Fibroblast of lung (primary cell): ENCODE measurements at regions not wholly inside any gene's neighbourhood (a gene's known extent, or its start where the extent isn't known, plus 50 kb on each side); places are given as distances from the start of the nearest gene placed in this dataset.

Experiments used
- DNase-seq, 2 donors: peaks; one replicate each; pipeline versions ENCODE4 v3.0.0 to v3.0.0-alpha.2; 2010; ENCODE audit warnings: low read depth in 2 of 2
- H2AFZ ChIP-seq: 2 replicates; pipeline ENCODE4 v1.5.1; 2012; ENCODE audit warnings: low read length, control low read depth, inconsistent platforms
- H3K27ac ChIP-seq: 2 replicates; pipeline ENCODE4 v1.5.1; 2011; ENCODE audit warnings: low read length, control low read depth; ENCODE audit not compliant: insufficient read depth
- H3K27me3 ChIP-seq: 2 replicates; pipeline ENCODE4 v1.5.1; 2011; ENCODE audit warnings: mild to moderate bottlenecking, low read length; ENCODE audit not compliant: control insufficient read depth, insufficient read depth
- H3K36me3 ChIP-seq: 2 replicates; pipeline ENCODE4 v1.5.1; 2011; ENCODE audit warnings: low read length; ENCODE audit not compliant: control insufficient read depth, insufficient read depth
- H3K4me1 ChIP-seq: 2 replicates; pipeline ENCODE4 v1.5.1; 2011; ENCODE audit warnings: low read length; ENCODE audit not compliant: control insufficient read depth, insufficient read depth; ENCODE audit errors: extremely low read depth
- H3K4me2 ChIP-seq: 2 replicates; pipeline ENCODE4 v1.5.1; 2011; ENCODE audit warnings: low read length, control low read depth; ENCODE audit not compliant: insufficient read depth; ENCODE audit errors: extremely low read depth
- H3K4me3 ChIP-seq, 4 experiments: fragments of 200-600 bp in 1 of 4; sonication (generic) in 1 of 4; replicated peaks in 1 of 4; 2 replicates each; pipeline ENCODE4 v1.5.1; 2011 to 2016; ENCODE audit warnings: low read length in 4 of 4, low read depth in 3 of 4, mild to moderate bottlenecking in 3 of 4, control low read depth in 2 of 4, inconsistent platforms in 1 of 4, mixed read lengths in 1 of 4; ENCODE audit not compliant: insufficient read depth in 1 of 4; ENCODE audit errors: control extremely low read depth in 1 of 4
- H3K79me2 ChIP-seq: 2 replicates; pipeline ENCODE4 v1.5.1; 2012; ENCODE audit warnings: mild to moderate bottlenecking, low read length, inconsistent platforms; ENCODE audit not compliant: control insufficient read depth, insufficient read depth
- H3K9ac ChIP-seq: 2 replicates; pipeline ENCODE4 v1.5.1; 2011; ENCODE audit warnings: mild to moderate bottlenecking, low read length, control low read depth; ENCODE audit not compliant: insufficient read depth
- H3K9me3 ChIP-seq: 2 replicates; pipeline ENCODE4 v1.5.1; 2012; ENCODE audit warnings: low read depth, low read length; ENCODE audit not compliant: control insufficient read depth, insufficient read depth
- H4K20me1 ChIP-seq: 2 replicates; pipeline ENCODE4 v1.5.1; 2011; ENCODE audit warnings: low read length; ENCODE audit not compliant: control insufficient read depth, insufficient read depth; ENCODE audit errors: extremely low read depth
- CTCF ChIP-seq, 2 donors: IDR thresholded peaks in 1 of 2; conservative IDR thresholded peaks in 1 of 2; 1 replicate in 1 of 2; 2 replicates in 1 of 2; pipeline ENCODE4 v1.5.1; 2011 to 2012; ENCODE audit warnings: low read length in 2 of 2, control low read depth in 1 of 2, inconsistent platforms in 1 of 2, low read depth in 1 of 2, mild to moderate bottlenecking in 1 of 2
- EZH2 ChIP-seq: IDR thresholded peaks from 2 replicates; pipeline ENCODE4 v1.5.1; 2012; ENCODE audit warnings: low read length, control low read depth, mild to moderate bottlenecking; ENCODE audit errors: missing control alignments

- H3K4me1 ChIP-seq = no peaks in the 10 kb centered on the region
- DNase-seq = no peak
- H3K27ac ChIP-seq = no peak overlapping the region
- H3K9ac ChIP-seq = no peak overlapping the region
- H3K9me3 ChIP-seq = no peaks in the 10 kb centered on the region
- no peak overlapping the region for H3K4me2 ChIP-seq
- H3K27me3 ChIP-seq = no peaks in the 10 kb centered on the region
- no peaks in the 10 kb centered on the region for H4K20me1 ChIP-seq
- TF ChIP-seq CTCF (conservative IDR thresholded peaks at IDR 0.05 in 1 of 2, IDR thresholded peaks at IDR 0.05 in 1 of 2; ENCODE audit: low read depth in 1 of 2, low read length in 2 of 2) = no peak
- no peak for TF ChIP-seq EZH2
- H3K36me3 ChIP-seq = no peaks in the 10 kb centered on the region
- no peak overlapping the region for H2AFZ ChIP-seq
- no peak overlapping the region for H3K4me3 ChIP-seq
- no peaks in the 10 kb centered on the region for H3K79me2 ChIP-seq
Observed at GRCh38 chr16:62927122-62927521, 890.9 kb upstream of the CDH8 start.

- TF ChIP-seq CTCF (conservative IDR thresholded peaks at IDR 0.05 in 1 of 2, IDR thresholded peaks at IDR 0.05 in 1 of 2; ENCODE audit: low read depth in 1 of 2, low read length in 2 of 2) (no peak), EZH2 (no peak)
- DNase-seq = no peak
- Histone ChIP-seq H3K4me1 (no peaks in the 10 kb centered on the region), H3K9me3 (no peaks in the 10 kb centered on the region), H3K79me2 (no peaks in the 10 kb centered on the region), H4K20me1 (no peaks in the 10 kb centered on the region), H3K4me2 (no peak overlapping the region), H3K27ac (no peak overlapping the region), H2AFZ (no peak overlapping the region), H3K4me3 (no peak overlapping the region), H3K36me3 (no peaks in the 10 kb centered on the region), H3K9ac (no peak overlapping the region), H3K27me3 (no peaks in the 10 kb centered on the region)
Observed at GRCh38 chr16:62926121-62926801, 890.0 kb upstream of the CDH8 start.

- DNase-seq = no peak
- no peak overlapping the region for H3K27ac ChIP-seq
- no peaks in the 10 kb centered on the region for H3K9me3 ChIP-seq
- H3K36me3 ChIP-seq = no peaks in the 10 kb centered on the region
- no peaks in the 10 kb centered on the region for H3K4me1 ChIP-seq
- no peak overlapping the region for H3K9ac ChIP-seq
- H4K20me1 ChIP-seq = no peaks in the 10 kb centered on the region
- no peak overlapping the region for H2AFZ ChIP-seq
- H3K4me3 ChIP-seq = no peak overlapping the region
- no peak overlapping the region for H3K4me2 ChIP-seq
- H3K79me2 ChIP-seq = no peaks in the 10 kb centered on the region
- TF ChIP-seq EZH2 = no peak
- TF ChIP-seq CTCF (conservative IDR thresholded peaks at IDR 0.05 in 1 of 2, IDR thresholded peaks at IDR 0.05 in 1 of 2; ENCODE audit: low read depth in 1 of 2, low read length in 2 of 2) = no peak
- no peaks in the 10 kb centered on the region for H3K27me3 ChIP-seq
Observed at GRCh38 chr16:62921904-62922303, 885.7 kb upstream of the CDH8 start.
